NCI-H2227 treated with DMSO at 0.1 percent for 48 hours (cell line): ENCODE measurements at regions not wholly inside any gene's neighbourhood (a gene's known extent, or its start where the extent isn't known, plus 50 kb on each side); places are given as distances from the start of the nearest gene placed in this dataset.
A peak's percentile ranks its signal among the peaks of the same experiment; 100 is the strongest.

ENCODE experiments used
- DNase-seq: peaks from one replicate; lab custom pipeline; 2025; lab: John Stamatoyannopoulos, UW

DNA sequence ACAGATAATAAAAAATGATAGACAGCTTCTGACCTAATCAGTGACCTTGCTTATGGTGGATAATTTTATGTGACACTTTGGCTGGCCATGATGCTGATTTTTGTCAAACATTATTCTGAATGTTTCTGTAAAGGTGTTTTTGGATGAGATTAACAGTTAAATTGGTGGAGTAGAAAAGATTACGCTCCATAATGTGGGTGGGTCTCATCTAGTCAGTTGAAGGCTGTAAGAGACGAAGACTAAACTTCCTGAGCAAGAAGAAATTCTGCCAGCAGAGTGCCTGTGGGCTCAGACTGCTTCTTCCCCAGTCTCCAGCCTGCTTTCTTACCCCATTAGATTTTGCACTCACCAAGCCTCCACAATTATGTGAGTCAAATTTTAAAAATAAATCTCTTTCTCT lies 214.9 kb upstream of the ITGA4 start:
- no peak for DNase-seq

- peak; percentile 17 for DNase-seq
These were observed 213.9 kb upstream of the ITGA4 start for GRCh38 chr2:181243319-181243718.

GRCh38 chr2:181250691-181251090 lies 206.5 kb upstream of the ITGA4 start:
- no peak for DNase-seq

- DNase-seq: no peak
These were observed 204.7 kb upstream of the ITGA4 start for GRCh38 chr2:181252262-181253148.

DNA sequence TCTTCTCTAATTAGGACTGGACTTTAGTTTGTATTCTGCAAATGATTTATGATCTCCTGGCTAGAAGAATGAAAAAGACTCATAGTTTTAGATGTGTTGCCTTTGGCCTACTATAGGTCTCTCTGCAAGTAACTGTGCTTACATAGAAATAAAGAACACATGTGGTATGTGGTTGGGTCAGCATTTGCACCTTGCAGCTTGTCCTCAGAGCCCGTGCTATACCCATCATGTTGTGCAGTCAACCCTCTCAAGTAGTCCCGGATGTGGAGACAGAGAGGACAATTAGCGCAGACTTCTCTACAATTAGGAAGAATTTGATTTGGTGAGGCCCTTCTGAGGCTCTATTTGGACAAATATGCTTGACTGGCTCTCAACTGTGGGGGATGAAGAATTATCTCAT lies 203.7 kb upstream of the ITGA4 start:
- DNase-seq: no peak

- no peak for DNase-seq
These were observed 201.5 kb upstream of the ITGA4 start for GRCh38 chr2:181255651-181256050.

- no peak for DNase-seq
These were observed 198.5 kb upstream of the ITGA4 start for GRCh38 chr2:181258720-181259119.

- no peak for DNase-seq
These were observed 194.4 kb upstream of the ITGA4 start for GRCh38 chr2:181262782-181263181.

- no peak for DNase-seq
These were observed 193.2 kb upstream of the ITGA4 start for GRCh38 chr2:181264001-181264400.

DNA sequence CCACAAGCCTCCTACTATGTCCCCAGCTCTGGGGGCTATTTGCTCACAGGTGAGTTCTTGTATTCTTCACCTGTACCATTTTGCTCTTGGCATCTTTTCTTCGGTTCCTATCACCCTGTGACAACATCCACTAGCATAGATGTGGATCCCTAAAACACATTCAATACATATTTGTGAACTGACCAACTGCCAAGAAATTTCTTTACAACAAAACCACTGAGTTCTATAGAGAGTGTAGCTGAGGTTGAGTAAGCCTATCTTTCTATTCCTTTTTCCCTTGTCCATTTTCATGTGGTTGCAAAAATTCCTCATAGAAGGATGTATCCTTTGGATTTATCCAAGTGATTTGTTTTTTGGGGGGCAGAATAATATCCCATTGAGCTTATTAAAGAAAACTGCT lies 192.7 kb upstream of the ITGA4 start:
- no peak for DNase-seq

GRCh38 chr2:181266614-181267013 lies 190.6 kb upstream of the ITGA4 start:
- DNase-seq: no peak

- no peak for DNase-seq
These were observed 188.9 kb upstream of the ITGA4 start for GRCh38 chr2:181268174-181268867.

GRCh38 chr2:181273986-181274385 lies 183.2 kb upstream of the ITGA4 start:
- DNase-seq: no peak

- DNase-seq: no peak
These were observed 181.5 kb upstream of the ITGA4 start for GRCh38 chr2:181275643-181276070.

- peak; percentile 72 for DNase-seq
These were observed 175.9 kb upstream of the ITGA4 start for GRCh38 chr2:181281206-181281832.

DNA sequence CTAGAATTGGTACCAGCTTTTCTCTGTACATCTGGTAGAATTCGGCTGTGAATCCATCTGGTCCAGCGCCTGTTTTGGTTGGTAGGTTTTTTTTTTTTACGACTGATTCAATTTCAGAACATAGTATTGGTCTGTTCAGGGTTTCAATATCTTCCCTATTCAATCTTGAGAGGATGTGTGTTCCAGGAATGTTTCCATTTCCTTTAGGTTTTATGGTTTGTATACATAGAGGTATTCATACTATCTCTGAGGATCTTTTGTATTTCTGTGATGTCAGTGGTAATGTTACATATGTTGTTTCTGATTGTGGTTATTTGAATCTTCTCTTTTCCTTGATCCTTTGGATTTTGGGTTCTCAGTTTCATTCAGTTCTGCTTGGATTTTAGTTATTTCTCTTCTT lies 172.1 kb upstream of the ITGA4 start:
- no peak for DNase-seq

- no peak for DNase-seq
These were observed 167.5 kb upstream of the ITGA4 start for GRCh38 chr2:181289698-181290097.

DNA sequence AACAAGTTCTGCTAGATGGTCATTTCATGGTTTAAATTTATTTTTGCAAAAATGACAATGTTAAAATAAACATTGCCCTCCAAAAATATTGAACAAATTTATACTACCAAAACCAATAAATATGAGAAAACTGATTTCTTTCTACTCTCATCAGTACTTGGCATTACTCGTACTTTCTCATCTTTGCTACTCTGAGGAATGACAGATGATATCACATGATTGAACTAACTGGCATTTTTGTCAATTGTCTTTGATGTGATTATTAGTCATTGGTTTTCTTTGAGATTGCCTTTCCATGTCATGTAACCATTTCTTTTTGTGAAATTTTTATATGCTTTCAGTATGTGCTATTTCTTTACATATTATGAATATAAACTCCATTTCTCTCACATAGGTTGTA lies 167.0 kb upstream of the ITGA4 start:
- DNase-seq: no peak

DNA sequence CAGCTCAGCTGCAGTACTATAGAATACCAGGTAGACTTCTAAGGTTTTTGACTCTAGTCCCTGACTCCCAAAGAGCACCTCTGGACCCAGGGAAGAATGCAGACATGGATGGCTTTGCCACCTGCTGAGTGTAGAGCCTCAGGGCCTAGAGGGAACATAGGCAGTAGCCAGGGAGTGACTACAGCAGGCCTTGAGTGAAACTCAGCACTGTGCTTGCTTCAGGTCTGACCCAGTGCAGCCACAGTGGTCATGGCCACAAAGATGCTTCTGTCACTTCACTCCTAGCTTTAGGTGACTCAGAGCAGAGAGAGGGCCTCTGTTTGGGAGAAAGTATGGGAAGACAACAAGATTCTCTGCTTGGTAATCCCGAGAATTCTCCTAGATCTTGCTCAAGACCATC lies 162.2 kb upstream of the ITGA4 start:
- DNase-seq: no peak

DNA sequence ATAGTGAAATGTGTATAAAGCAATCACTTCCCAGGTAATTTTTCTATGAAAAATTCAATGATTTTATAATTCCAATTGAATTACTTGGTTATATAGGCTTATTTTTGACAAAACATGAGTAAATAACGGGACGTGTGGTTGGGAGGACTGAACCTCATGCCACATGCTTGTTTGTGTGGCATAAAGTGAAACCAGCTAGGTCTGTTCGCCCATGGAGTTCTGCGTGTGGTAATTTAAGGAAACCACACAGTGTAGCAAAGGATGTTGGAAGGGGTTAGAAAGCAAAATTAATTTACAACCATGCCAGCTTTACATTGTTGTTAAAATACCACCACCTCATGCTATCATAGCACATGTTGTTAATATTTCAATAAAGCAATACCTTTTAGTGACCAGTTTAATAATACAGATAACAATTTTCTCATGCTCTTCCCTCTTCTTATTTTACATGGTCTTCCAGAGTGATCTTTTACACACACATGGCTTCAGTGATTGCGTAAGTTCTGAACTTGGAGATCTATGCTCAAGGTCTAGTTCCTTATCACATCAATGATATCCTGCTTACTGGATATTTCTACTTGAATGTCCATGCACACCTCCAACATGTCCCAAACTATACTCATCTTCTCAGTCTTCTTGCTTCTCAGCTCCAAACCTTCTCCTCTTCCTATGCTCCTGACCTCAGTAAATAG lies 156.4 kb upstream of the ITGA4 start:
- DNase-seq: no peak

- no peak for DNase-seq
These were observed 153.0 kb upstream of the ITGA4 start for GRCh38 chr2:181304011-181304844.
